ENCODE measurements at regions not wholly inside any gene's neighbourhood (a gene's known extent, or its start where the extent isn't known, plus 50 kb on each side); places are given as distances from the start of the nearest gene placed in this dataset.
A peak's percentile ranks its signal among the peaks of the same experiment; 100 is the strongest.

DNA sequence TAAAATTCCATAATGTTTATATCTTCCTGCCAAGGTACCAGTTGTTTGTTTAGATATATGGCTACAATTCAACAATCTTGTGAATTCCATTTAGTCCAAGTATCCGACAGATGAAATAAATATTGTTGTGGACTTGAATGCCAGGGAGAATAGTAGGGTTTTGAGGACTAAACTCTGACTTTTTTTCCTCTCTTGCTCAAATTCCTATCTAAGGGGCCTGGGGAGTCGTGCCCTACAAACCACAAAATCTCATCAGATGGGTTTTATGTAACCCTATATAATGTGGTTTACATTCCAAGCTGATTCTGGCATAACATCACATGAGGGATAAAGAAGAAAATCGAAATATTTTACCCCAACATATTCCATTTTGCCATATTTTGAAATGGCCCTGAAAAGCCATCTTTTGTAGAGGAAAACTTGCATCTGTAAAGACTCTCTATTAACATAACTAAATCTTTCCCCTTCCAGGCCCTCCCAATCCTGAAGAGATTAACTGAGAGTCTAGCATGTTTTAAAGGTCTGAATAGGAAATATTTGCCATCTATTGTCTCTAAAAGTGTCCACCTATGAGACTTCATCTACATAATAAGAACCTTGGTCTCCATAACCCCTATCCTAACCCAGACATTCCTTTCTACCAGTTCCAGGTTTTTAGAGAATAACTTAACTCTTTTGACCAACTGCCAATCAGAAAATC is 184.7 kb upstream of the KITLG start:
- TF ChIP-seq, protein P1, sequence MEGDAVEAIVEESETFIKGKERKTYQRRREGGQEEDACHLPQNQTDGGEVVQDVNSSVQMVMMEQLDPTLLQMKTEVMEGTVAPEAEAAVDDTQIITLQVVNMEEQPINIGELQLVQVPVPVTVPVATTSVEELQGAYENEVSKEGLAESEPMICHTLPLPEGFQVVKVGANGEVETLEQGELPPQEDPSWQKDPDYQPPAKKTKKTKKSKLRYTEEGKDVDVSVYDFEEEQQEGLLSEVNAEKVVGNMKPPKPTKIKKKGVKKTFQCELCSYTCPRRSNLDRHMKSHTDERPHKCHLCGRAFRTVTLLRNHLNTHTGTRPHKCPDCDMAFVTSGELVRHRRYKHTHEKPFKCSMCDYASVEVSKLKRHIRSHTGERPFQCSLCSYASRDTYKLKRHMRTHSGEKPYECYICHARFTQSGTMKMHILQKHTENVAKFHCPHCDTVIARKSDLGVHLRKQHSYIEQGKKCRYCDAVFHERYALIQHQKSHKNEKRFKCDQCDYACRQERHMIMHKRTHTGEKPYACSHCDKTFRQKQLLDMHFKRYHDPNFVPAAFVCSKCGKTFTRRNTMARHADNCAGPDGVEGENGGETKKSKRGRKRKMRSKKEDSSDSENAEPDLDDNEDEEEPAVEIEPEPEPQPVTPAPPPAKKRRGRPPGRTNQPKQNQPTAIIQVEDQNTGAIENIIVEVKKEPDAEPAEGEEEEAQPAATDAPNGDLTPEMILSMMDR (IDR thresholded peaks at IDR 0.05; ENCODE audit: insufficient read depth, low read length, missing control alignments): no peak
- ChIA-PET POLR2A (no interaction called here), CTCF (no interaction called here)
- DNase-seq (ENCODE audit: low read depth, low spot score): peak; percentile 17
- no peak overlapping the region for H3K4me3 ChIP-seq (ENCODE audit: low read depth, low read length)

GRCh38 chr12:88763536-88764100 is 183.3 kb upstream of the KITLG start:
- no peak overlapping the region for H3K4me3 ChIP-seq (ENCODE audit: low read depth, low read length)
- ChIA-PET CTCF (interaction anchor here (0.7 kb wide), 1 partner anchor 36 kb away, joined by 3 read pairs; no protein-coding TSS in a partner anchor), POLR2A (no interaction called here)
- TF ChIP-seq, protein P1 (IDR thresholded peaks at IDR 0.05; ENCODE audit: insufficient read depth, low read length, missing control alignments): no peak
- DNase-seq (ENCODE audit: low read depth, low spot score): no peak

DNA sequence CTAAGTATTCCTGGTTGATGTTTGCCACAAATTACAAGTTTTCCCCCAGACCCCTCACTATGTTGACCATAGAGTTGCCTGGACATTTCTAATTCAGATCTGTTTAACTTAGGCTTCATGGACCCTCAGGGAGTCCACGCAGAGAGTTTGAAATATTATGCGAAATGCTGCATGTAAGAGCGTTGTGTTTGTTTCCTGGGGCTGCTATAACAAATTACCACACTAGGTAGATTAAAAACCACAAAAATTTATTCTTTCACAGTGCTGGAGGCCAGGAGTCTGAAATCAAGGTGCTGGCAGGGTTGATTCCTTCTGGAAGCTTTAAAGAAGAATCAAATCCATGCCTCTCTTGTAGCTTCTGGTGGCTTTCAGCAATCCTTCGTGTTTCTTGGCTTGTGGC is 177.9 kb upstream of the KITLG start:
- POLR2A ChIA-PET: no interaction called here
- H3K4me3 ChIP-seq (ENCODE audit: low read depth, low read length): no peak overlapping the region
- TF ChIP-seq, protein P1 (IDR thresholded peaks at IDR 0.05; ENCODE audit: insufficient read depth, low read length, missing control alignments): no peak
- CTCF ChIA-PET: no interaction called here
- no peak for DNase-seq (ENCODE audit: low read depth, low spot score)

GRCh38 chr12:88756917-88757316 is 176.6 kb upstream of the KITLG start:
- TF ChIP-seq, protein P1 (IDR thresholded peaks at IDR 0.05; ENCODE audit: insufficient read depth, low read length, missing control alignments): no peak
- DNase-seq (ENCODE audit: low read depth, low spot score): no peak
- POLR2A ChIA-PET: no interaction called here
- H3K4me3 ChIP-seq (ENCODE audit: low read depth, low read length): no peak overlapping the region
- CTCF ChIA-PET: no interaction called here

DNA sequence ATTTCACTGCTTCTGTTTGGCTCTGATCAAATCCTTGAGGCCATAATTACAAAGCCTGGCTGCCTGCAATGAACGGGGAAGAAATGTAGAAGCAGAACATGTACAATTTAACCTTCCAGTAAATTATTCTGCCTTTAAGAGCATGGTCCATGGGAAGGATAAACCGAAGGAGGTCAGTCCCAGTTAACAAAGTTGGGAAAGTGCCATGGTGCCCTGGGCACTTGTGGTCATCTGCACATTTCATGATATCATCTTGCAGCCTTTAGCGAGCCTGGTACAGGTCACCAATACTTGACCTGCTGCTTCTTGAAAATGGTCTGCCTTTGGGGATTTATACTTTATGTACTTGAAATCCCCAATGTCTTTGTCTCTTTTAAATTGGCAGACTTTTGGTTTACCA is 175.9 kb upstream of the KITLG start:
- no peak overlapping the region for H3K4me3 ChIP-seq (ENCODE audit: low read depth, low read length)
- TF ChIP-seq, protein P1 (IDR thresholded peaks at IDR 0.05; ENCODE audit: insufficient read depth, low read length, missing control alignments): no peak
- POLR2A ChIA-PET: no interaction called here
- CTCF ChIA-PET: no interaction called here
- no peak for DNase-seq (ENCODE audit: low read depth, low spot score)

- ChIA-PET CTCF (no interaction called here), POLR2A (no interaction called here)
- no peak overlapping the region for H3K4me3 ChIP-seq (ENCODE audit: low read depth, low read length)
- TF ChIP-seq, protein P1 (IDR thresholded peaks at IDR 0.05; ENCODE audit: insufficient read depth, low read length, missing control alignments): no peak
- DNase-seq (ENCODE audit: low read depth, low spot score): no peak
Observed at GRCh38 chr12:88753707-88754106, 173.4 kb upstream of the KITLG start.
